HL-60 (cell line): ENCODE measurements at regions not wholly inside any gene's neighbourhood (a gene's known extent, or its start where the extent isn't known, plus 50 kb on each side); places are given as distances from the start of the nearest gene placed in this dataset.

Experiments
- DNase-seq, 2 experiments: peaks; one replicate each; pipeline ENCODE4 v3.0.0-alpha.2; 2010 to 2020; ENCODE audit warnings: low read depth in 1 of 2, low spot score in 1 of 2
- H3K27ac ChIP-seq: fragments of 250-450 bp; sonication (Bioruptor Pico); replicated peaks from 2 replicates; pipeline ENCODE4 v1.5.1; 2020; ENCODE audit warnings: mild to moderate bottlenecking, moderate library complexity
- H3K27me3 ChIP-seq: fragments of 250-450 bp; sonication (Bioruptor Pico); 2 replicates; pipeline ENCODE4 v1.5.1; 2021; ENCODE audit warnings: mild to moderate bottlenecking, moderate library complexity; ENCODE audit not compliant: insufficient read depth, poor library complexity, severe bottlenecking
- H3K4me3 ChIP-seq: replicated peaks from 2 replicates; pipeline ENCODE4 v1.5.1; 2011; ENCODE audit warnings: mild to moderate bottlenecking, control low read depth, low read length; ENCODE audit not compliant: insufficient read depth
- CTCF ChIP-seq: IDR thresholded peaks from one replicate; pipeline ENCODE4 v1.5.1; 2011; ENCODE audit warnings: low read length, control low read depth, inconsistent platforms; ENCODE audit not compliant: insufficient read depth
- GABPA ChIP-seq: IDR thresholded peaks from 2 replicates; pipeline ENCODE4 v1.6.1; 2012; ENCODE audit warnings: low read depth
- POLR2AphosphoS5 ChIP-seq: IDR thresholded peaks from 2 replicates; pipeline ENCODE4 v1.6.1; 2012; ENCODE audit warnings: low read depth
- REST ChIP-seq: IDR thresholded peaks from 2 replicates; pipeline ENCODE4 v1.6.1; 2012; ENCODE audit warnings: low read depth; ENCODE audit not compliant: insufficient replicate concordance
- SPI1 ChIP-seq: IDR thresholded peaks from 2 replicates; pipeline ENCODE4 v1.6.1; 2012; ENCODE audit warnings: low read depth, mild to moderate bottlenecking, borderline replicate concordance

GRCh38 chr10:125294109-125294508 lies 133.7 kb upstream of the CTBP2 start:
- H3K4me3 ChIP-seq, result no peak overlapping the region
- no peak overlapping the region for H3K27ac ChIP-seq
- no peak for DNase-seq
- TF ChIP-seq REST (no peak), SPI1 (no peak), POLR2AphosphoS5 (no peak)
- no peaks in the 10 kb centered on the region for H3K27me3 ChIP-seq

- no peaks in the 10 kb centered on the region for H3K27me3 ChIP-seq
- H3K27ac ChIP-seq, result no peak overlapping the region
- no peak for DNase-seq
- TF ChIP-seq SPI1 (no peak), POLR2AphosphoS5 (no peak), REST (no peak), CTCF (no peak), GABPA (no peak)
- H3K4me3 ChIP-seq, result no peak overlapping the region
These were observed 131.5 kb upstream of the CTBP2 start for GRCh38 chr10:125291836-125292235.

- H3K27me3 ChIP-seq, result peaks cover 2% of the 10 kb centered on the region
- TF ChIP-seq SPI1 (no peak), GABPA (no peak), CTCF (no peak), REST (no peak), POLR2AphosphoS5 (no peak)
- H3K4me3 ChIP-seq, result no peak overlapping the region
- DNase-seq, result no peak
- H3K27ac ChIP-seq, result no peak overlapping the region
These were observed 129.1 kb upstream of the CTBP2 start for GRCh38 chr10:125289461-125289860.
